Hepatocyte (in vitro differentiated cells): ENCODE measurements at regions not wholly inside any gene's neighbourhood (a gene's known extent, or its start where the extent isn't known, plus 50 kb on each side); places are given as distances from the start of the nearest gene placed in this dataset.

ENCODE experiments used
- CTCF ChIP-seq: fragments of 200-600 bp; sonication (generic); IDR thresholded peaks from 2 replicates; pipeline ENCODE4 v1.5.1; 2016; ENCODE audit warnings: antibody characterized with exemption, mild to moderate bottlenecking; ENCODE audit not compliant: poor library complexity
- EZH2 ChIP-seq: fragments of 200-600 bp; sonication (generic); IDR thresholded peaks from 2 replicates; pipeline ENCODE4 v1.6.1; 2016; ENCODE audit warnings: antibody characterized with exemption, mild to moderate bottlenecking, borderline replicate concordance
- EZH2phosphoT487 ChIP-seq: fragments of 200-600 bp; sonication (generic); IDR thresholded peaks from one replicate; pipeline ENCODE4 v1.6.1; 2018; ENCODE audit warnings: antibody characterized with exemption, mild to moderate bottlenecking, low read depth, moderate library complexity; ENCODE audit not compliant: unreplicated experiment, severe bottlenecking

- TF ChIP-seq EZH2 (no peak), CTCF (no peak), EZH2phosphoT487 (no peak)
Measured at GRCh38 chr13:27869436-27870095, 50.2 kb upstream of the PDX1 start.
